Activated CD8-positive, alpha-beta T cell treated with anti-CD3 and anti-CD28 coated beads for 36 hours (primary cell): ENCODE measurements at regions not wholly inside any gene's neighbourhood (a gene's known extent, or its start where the extent isn't known, plus 50 kb on each side); places are given as distances from the start of the nearest gene placed in this dataset.

Source experiments
- ATAC-seq: fragments of 200-7000 bp; cut with Tn5 transposase; one replicate; pipeline ENCODE4 v1.10.0; 2021; ENCODE audit warnings: mild to moderate bottlenecking, moderate library complexity
- CTCF ChIA-PET: fragments of 350-600 bp; sonication (Branson Sonifier 250); formaldehyde crosslinking; loops from one replicate; lab custom pipeline; 2021; ENCODE audit warnings: antibody characterized with exemption; lab: Charles Lee
- POLR2A ChIA-PET: fragments of 350-600 bp; sonication (Branson Sonifier 250); formaldehyde crosslinking; loops from one replicate; lab custom pipeline; 2021; ENCODE audit warnings: antibody characterized with exemption; lab: Charles Lee
- DNase-seq: peaks from one replicate; pipeline ENCODE4 v3.0.0-alpha.2; 2020
- H3K27ac Mint-ChIP-seq: one replicate; pipeline ENCODE4 v1.8.0; 2021; ENCODE audit warnings: mild to moderate bottlenecking, mixed read lengths
- H3K27me3 Mint-ChIP-seq: one replicate; pipeline ENCODE4 v1.8.0; 2021; ENCODE audit warnings: mixed read lengths
- H3K36me3 Mint-ChIP-seq: one replicate; pipeline ENCODE4 v1.8.0; 2021; ENCODE audit warnings: low read depth, mixed read lengths
- H3K4me1 Mint-ChIP-seq: one replicate; pipeline ENCODE4 v1.8.0; 2021; ENCODE audit warnings: low read depth, mixed read lengths
- H3K4me3 Mint-ChIP-seq: one replicate; pipeline ENCODE4 v1.8.0; 2021; ENCODE audit warnings: mild to moderate bottlenecking, moderate library complexity, mixed read lengths
- H3K9me3 Mint-ChIP-seq: one replicate; pipeline ENCODE4 v1.8.0; 2021; ENCODE audit warnings: mixed read lengths
- intact Hi-C: fragments of 100-400 bp; cut with micrococcal nuclease; formaldehyde crosslinking; loops from one replicate; pipeline ENCODE4 v1.10.0; 2022
- TF ChIP-seq, protein P1 (sequence below): fragments of 200-600 bp; IDR thresholded peaks from one replicate; pipeline ENCODE4 v1.8.0; 2022; ENCODE audit warnings: antibody characterized with exemption, mild to moderate bottlenecking

DNA sequence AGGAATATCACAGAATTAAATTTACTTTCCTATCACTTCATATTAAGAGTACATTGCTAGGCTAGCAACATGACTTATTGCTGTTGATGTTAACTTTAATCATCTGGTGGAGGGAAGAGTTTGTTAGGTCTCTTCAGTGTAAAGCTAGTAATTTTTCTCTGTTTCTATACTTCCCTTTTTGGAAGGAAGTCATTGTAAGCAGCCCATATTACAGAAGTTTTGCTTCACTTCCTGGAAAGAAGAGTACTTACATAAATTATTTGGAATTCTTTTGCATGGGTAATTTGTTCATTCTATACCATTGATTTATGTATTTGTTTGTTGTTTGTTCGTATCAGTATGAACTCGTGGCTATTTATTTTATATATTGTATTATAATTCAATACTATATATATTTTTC, 405.2 kb downstream of the RFPL4B start:
- TF ChIP-seq, protein P1, sequence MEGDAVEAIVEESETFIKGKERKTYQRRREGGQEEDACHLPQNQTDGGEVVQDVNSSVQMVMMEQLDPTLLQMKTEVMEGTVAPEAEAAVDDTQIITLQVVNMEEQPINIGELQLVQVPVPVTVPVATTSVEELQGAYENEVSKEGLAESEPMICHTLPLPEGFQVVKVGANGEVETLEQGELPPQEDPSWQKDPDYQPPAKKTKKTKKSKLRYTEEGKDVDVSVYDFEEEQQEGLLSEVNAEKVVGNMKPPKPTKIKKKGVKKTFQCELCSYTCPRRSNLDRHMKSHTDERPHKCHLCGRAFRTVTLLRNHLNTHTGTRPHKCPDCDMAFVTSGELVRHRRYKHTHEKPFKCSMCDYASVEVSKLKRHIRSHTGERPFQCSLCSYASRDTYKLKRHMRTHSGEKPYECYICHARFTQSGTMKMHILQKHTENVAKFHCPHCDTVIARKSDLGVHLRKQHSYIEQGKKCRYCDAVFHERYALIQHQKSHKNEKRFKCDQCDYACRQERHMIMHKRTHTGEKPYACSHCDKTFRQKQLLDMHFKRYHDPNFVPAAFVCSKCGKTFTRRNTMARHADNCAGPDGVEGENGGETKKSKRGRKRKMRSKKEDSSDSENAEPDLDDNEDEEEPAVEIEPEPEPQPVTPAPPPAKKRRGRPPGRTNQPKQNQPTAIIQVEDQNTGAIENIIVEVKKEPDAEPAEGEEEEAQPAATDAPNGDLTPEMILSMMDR = no peak
- CTCF ChIA-PET = no interaction called here
- DNase-seq (no peak), ATAC-seq (no peak)
- H3K9me3 Mint-ChIP-seq = peaks cover 1% of the 10 kb centered on the region
- intact Hi-C loops = no loop called here
- POLR2A ChIA-PET = no interaction called here
- no peak overlapping the region for H3K4me3 Mint-ChIP-seq
- no peaks in the 10 kb centered on the region for H3K4me1 Mint-ChIP-seq
- no peaks in the 10 kb centered on the region for H3K27me3 Mint-ChIP-seq
- H3K36me3 Mint-ChIP-seq = no peaks in the 10 kb centered on the region
- H3K27ac Mint-ChIP-seq = no peak overlapping the region

DNA sequence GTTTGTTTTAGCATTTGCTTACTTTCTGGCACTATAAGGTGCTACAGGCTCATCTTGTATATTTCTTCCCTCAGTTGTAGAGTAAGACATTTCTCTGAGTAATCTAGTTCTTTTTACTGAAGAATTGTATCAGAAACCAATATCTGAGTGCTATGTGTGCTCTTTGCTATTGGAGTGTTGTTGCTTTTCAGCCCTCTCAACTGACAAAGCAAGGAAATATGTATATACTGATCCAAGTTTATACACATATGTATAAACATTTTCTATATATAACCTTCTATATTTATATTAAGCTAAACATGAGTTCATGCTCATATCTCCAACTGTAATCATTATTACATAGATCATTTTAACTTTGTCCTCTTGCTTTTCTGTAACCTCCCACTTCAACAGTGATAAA, 405.7 kb downstream of the RFPL4B start:
- TF ChIP-seq, protein P1 = no peak
- no peak overlapping the region for H3K4me3 Mint-ChIP-seq
- no peaks in the 10 kb centered on the region for H3K4me1 Mint-ChIP-seq
- no peak for ATAC-seq
- H3K27me3 Mint-ChIP-seq = no peaks in the 10 kb centered on the region
- H3K9me3 Mint-ChIP-seq = peaks cover 1% of the 10 kb centered on the region
- ChIA-PET CTCF (no interaction called here), POLR2A (no interaction called here)
- intact Hi-C loops = no loop called here
- no peaks in the 10 kb centered on the region for H3K36me3 Mint-ChIP-seq
- H3K27ac Mint-ChIP-seq = no peak overlapping the region
- no peak for DNase-seq

DNA sequence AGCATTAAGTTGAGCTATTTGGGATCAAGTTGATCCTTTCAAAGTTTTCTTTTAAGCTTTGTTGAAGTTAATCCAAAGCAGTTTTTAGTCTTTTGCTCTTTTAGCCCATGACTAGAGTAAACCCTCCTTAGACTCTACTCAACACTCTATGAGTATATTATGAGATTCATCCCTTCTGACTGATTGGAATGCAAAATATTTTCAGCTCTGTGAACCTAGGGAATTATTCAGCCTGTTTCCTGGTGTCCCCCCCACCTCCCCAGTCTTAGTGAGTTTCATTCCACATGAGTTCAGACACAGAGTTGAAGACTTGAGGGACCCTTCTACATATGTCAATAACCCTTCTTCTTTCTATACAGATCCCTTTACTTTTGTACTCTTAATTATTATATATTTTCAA, 413.7 kb downstream of the RFPL4B start:
- TF ChIP-seq, protein P1 = no peak
- ATAC-seq (no peak), DNase-seq (no peak)
- H3K27me3 Mint-ChIP-seq = no peaks in the 10 kb centered on the region
- H3K27ac Mint-ChIP-seq = no peak overlapping the region
- ChIA-PET POLR2A (no interaction called here), CTCF (no interaction called here)
- intact Hi-C loops = no loop called here
- no peaks in the 10 kb centered on the region for H3K4me1 Mint-ChIP-seq
- no peaks in the 10 kb centered on the region for H3K36me3 Mint-ChIP-seq
- no peaks in the 10 kb centered on the region for H3K9me3 Mint-ChIP-seq
- no peak overlapping the region for H3K4me3 Mint-ChIP-seq

DNA sequence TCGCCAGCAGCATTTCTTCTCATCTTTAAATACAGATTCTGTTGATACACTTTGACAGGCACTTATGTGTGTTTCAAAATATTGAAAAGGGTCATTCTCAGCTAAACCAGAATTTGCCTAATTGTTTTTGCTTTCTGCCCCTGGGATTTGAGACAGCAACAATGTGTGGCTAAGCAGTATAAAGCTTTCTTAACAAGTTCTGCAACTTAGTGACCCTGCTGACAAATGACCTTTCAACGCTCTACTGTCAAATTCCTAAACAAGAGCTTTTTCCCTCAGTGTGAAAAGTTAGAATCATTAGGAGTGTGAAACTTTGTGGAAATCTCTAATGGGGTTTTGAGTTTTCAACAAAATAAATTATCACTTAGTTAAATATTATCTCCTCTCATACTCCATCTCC, 414.6 kb downstream of the RFPL4B start:
- DNase-seq (no peak), ATAC-seq (no peak)
- Mint-ChIP-seq H3K36me3 (no peaks in the 10 kb centered on the region), H3K4me3 (no peak overlapping the region), H3K27ac (no peak overlapping the region), H3K4me1 (no peaks in the 10 kb centered on the region), H3K27me3 (no peaks in the 10 kb centered on the region), H3K9me3 (peaks cover 4% of the 10 kb centered on the region)
- TF ChIP-seq, protein P1 = no peak
- POLR2A ChIA-PET = no interaction called here
- intact Hi-C loops = no loop called here
- CTCF ChIA-PET = no interaction called here

DNA sequence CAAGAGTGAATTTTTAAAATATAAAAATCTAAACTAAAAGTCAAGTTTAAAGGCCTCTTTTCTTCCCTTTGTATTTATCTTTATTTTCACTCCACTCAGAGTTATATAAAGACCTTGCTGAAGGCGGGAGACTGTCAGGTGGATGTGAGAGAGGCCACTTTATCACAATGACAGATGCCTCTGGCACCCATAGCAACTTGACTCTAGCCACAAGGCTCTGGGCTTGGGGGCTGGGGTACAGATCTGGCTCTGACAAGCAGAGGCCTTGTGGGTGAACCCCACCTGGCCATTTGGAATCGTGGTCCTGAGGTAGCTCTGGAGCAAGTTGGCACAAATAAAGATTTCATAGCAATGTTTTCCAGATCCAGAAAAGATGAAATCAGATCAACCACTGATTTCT, 417.2 kb downstream of the RFPL4B start:
- TF ChIP-seq, protein P1 = no peak

More for the DNA sequence above, 417.2 kb downstream of the RFPL4B start:
- DNase-seq = no peak
- H3K27me3 Mint-ChIP-seq = no peaks in the 10 kb centered on the region
- no peak overlapping the region for H3K27ac Mint-ChIP-seq
- intact Hi-C loops = no loop called here
- no peaks in the 10 kb centered on the region for H3K4me1 Mint-ChIP-seq
- POLR2A ChIA-PET = no interaction called here
- no peaks in the 10 kb centered on the region for H3K36me3 Mint-ChIP-seq
- H3K9me3 Mint-ChIP-seq = peaks cover 16% of the 10 kb centered on the region
- no peak overlapping the region for H3K4me3 Mint-ChIP-seq
- CTCF ChIA-PET = no interaction called here
- ATAC-seq = no peak
